ENCODE measurements at regions not wholly inside any gene's neighbourhood (a gene's known extent, or its start where the extent isn't known, plus 50 kb on each side); places are given as distances from the start of the nearest gene placed in this dataset.

GRCh38 chr2:224185023-224185601 is 146.0 kb upstream of the SERPINE2 start:
- Histone ChIP-seq H3K36me3 (ENCODE audit: control insufficient read depth in 5 of 5, insufficient read depth in 5 of 5, low read length in 5 of 5) (no peaks in the 10 kb centered on the region), H3K9ac (ENCODE audit: low read length in 5 of 5) (no peak overlapping the region), H3K4me3 (ENCODE audit: low read depth in 1 of 5, low read length in 5 of 5) (no peak overlapping the region), H3K9me3 (ENCODE audit: control insufficient read depth in 5 of 5, low read length in 5 of 5) (peaks cover 0 to 2% (median 0%) of the 10 kb centered on the region in 5 donors), H3K27me3 (ENCODE audit: control insufficient read depth in 5 of 5, insufficient read depth in 4 of 5, low read length in 5 of 5) (no peaks in the 10 kb centered on the region), H3K27ac (ENCODE audit: low read depth, low read length) (no peak overlapping the region), H3K4me1 (ENCODE audit: control insufficient read depth in 5 of 5, insufficient read depth in 5 of 5, low read length in 5 of 5) (peaks cover 0 to 4% (median 3%) of the 10 kb centered on the region in 5 donors)

GRCh38 chr2:224183086-224183485 is 144.0 kb upstream of the SERPINE2 start:
- Histone ChIP-seq H3K27ac (ENCODE audit: low read depth, low read length) (no peak overlapping the region), H3K9me3 (ENCODE audit: control insufficient read depth in 5 of 5, low read length in 5 of 5) (peaks cover 0 to 2% (median 0%) of the 10 kb centered on the region in 5 donors), H3K27me3 (ENCODE audit: control insufficient read depth in 5 of 5, insufficient read depth in 4 of 5, low read length in 5 of 5) (no peaks in the 10 kb centered on the region), H3K9ac (ENCODE audit: low read length in 5 of 5) (no peak overlapping the region), H3K36me3 (ENCODE audit: control insufficient read depth in 5 of 5, insufficient read depth in 5 of 5, low read length in 5 of 5) (no peaks in the 10 kb centered on the region), H3K4me3 (ENCODE audit: low read depth in 1 of 5, low read length in 5 of 5) (no peak overlapping the region), H3K4me1 (ENCODE audit: control insufficient read depth in 5 of 5, insufficient read depth in 5 of 5, low read length in 5 of 5) (no peaks in the 10 kb centered on the region)

GRCh38 chr2:224182498-224182897 is 143.4 kb upstream of the SERPINE2 start:
- no peaks in the 10 kb centered on the region for H3K27me3 ChIP-seq (ENCODE audit: control insufficient read depth in 5 of 5, insufficient read depth in 4 of 5, low read length in 5 of 5)
- no peaks in the 10 kb centered on the region for H3K4me1 ChIP-seq (ENCODE audit: control insufficient read depth in 5 of 5, insufficient read depth in 5 of 5, low read length in 5 of 5)
- H3K36me3 ChIP-seq (ENCODE audit: control insufficient read depth in 5 of 5, insufficient read depth in 5 of 5, low read length in 5 of 5), result no peaks in the 10 kb centered on the region
- no peak overlapping the region for H3K27ac ChIP-seq (ENCODE audit: low read depth, low read length)
- H3K9ac ChIP-seq (ENCODE audit: low read length in 5 of 5), result no peak overlapping the region
- H3K4me3 ChIP-seq (ENCODE audit: low read depth in 1 of 5, low read length in 5 of 5), result no peak overlapping the region
- H3K9me3 ChIP-seq (ENCODE audit: control insufficient read depth in 5 of 5, low read length in 5 of 5), result peaks cover 0 to 2% (median 0%) of the 10 kb centered on the region in 5 donors

GRCh38 chr2:224181534-224182155 is 142.6 kb upstream of the SERPINE2 start:
- H3K27ac ChIP-seq (ENCODE audit: low read depth, low read length), result no peak overlapping the region
- no peak overlapping the region for H3K9ac ChIP-seq (ENCODE audit: low read length in 5 of 5)
- peaks cover 0 to 2% (median 0%) of the 10 kb centered on the region in 5 donors for H3K9me3 ChIP-seq (ENCODE audit: control insufficient read depth in 5 of 5, low read length in 5 of 5)
- no peak overlapping the region for H3K4me3 ChIP-seq (ENCODE audit: low read depth in 1 of 5, low read length in 5 of 5)
- no peaks in the 10 kb centered on the region for H3K27me3 ChIP-seq (ENCODE audit: control insufficient read depth in 5 of 5, insufficient read depth in 4 of 5, low read length in 5 of 5)
- H3K4me1 ChIP-seq (ENCODE audit: control insufficient read depth in 5 of 5, insufficient read depth in 5 of 5, low read length in 5 of 5), result no peaks in the 10 kb centered on the region
- no peaks in the 10 kb centered on the region for H3K36me3 ChIP-seq (ENCODE audit: control insufficient read depth in 5 of 5, insufficient read depth in 5 of 5, low read length in 5 of 5)

- Histone ChIP-seq H3K4me3 (ENCODE audit: low read depth in 1 of 5, low read length in 5 of 5) (no peak overlapping the region), H3K27ac (ENCODE audit: low read depth, low read length) (no peak overlapping the region), H3K9ac (ENCODE audit: low read length in 5 of 5) (no peak overlapping the region), H3K36me3 (ENCODE audit: control insufficient read depth in 5 of 5, insufficient read depth in 5 of 5, low read length in 5 of 5) (no peaks in the 10 kb centered on the region), H3K9me3 (ENCODE audit: control insufficient read depth in 5 of 5, low read length in 5 of 5) (peaks cover 0 to 2% (median 0%) of the 10 kb centered on the region in 5 donors), H3K4me1 (ENCODE audit: control insufficient read depth in 5 of 5, insufficient read depth in 5 of 5, low read length in 5 of 5) (no peaks in the 10 kb centered on the region), H3K27me3 (ENCODE audit: control insufficient read depth in 5 of 5, insufficient read depth in 4 of 5, low read length in 5 of 5) (no peaks in the 10 kb centered on the region)
Measured at GRCh38 chr2:224180810-224181209, 141.7 kb upstream of the SERPINE2 start.

GRCh38 chr2:224178056-224178455 is 139.0 kb upstream of the SERPINE2 start:
- no peaks in the 10 kb centered on the region for H3K4me1 ChIP-seq (ENCODE audit: control insufficient read depth in 5 of 5, insufficient read depth in 5 of 5, low read length in 5 of 5)
- peaks cover 0 to 2% (median 0%) of the 10 kb centered on the region in 5 donors for H3K9me3 ChIP-seq (ENCODE audit: control insufficient read depth in 5 of 5, low read length in 5 of 5)
- no peaks in the 10 kb centered on the region for H3K36me3 ChIP-seq (ENCODE audit: control insufficient read depth in 5 of 5, insufficient read depth in 5 of 5, low read length in 5 of 5)
- no peak overlapping the region for H3K27ac ChIP-seq (ENCODE audit: low read depth, low read length)
- H3K4me3 ChIP-seq (ENCODE audit: low read depth in 1 of 5, low read length in 5 of 5), result no peak overlapping the region
- H3K27me3 ChIP-seq (ENCODE audit: control insufficient read depth in 5 of 5, insufficient read depth in 4 of 5, low read length in 5 of 5), result no peaks in the 10 kb centered on the region
- H3K9ac ChIP-seq (ENCODE audit: low read length in 5 of 5), result no peak overlapping the region

- H3K9me3 ChIP-seq (ENCODE audit: control insufficient read depth in 5 of 5, low read length in 5 of 5), result peaks cover 0 to 2% (median 0%) of the 10 kb centered on the region in 5 donors
Measured at GRCh38 chr2:224175538-224175937, 136.5 kb upstream of the SERPINE2 start.

GRCh38 chr2:224174990-224175389 is 135.9 kb upstream of the SERPINE2 start:
- no peaks in the 10 kb centered on the region for H3K36me3 ChIP-seq (ENCODE audit: control insufficient read depth in 5 of 5, insufficient read depth in 5 of 5, low read length in 5 of 5)
- H3K4me1 ChIP-seq (ENCODE audit: control insufficient read depth in 5 of 5, insufficient read depth in 5 of 5, low read length in 5 of 5), result no peaks in the 10 kb centered on the region
- no peaks in the 10 kb centered on the region for H3K27me3 ChIP-seq (ENCODE audit: control insufficient read depth in 5 of 5, insufficient read depth in 4 of 5, low read length in 5 of 5)
- no peak overlapping the region for H3K27ac ChIP-seq (ENCODE audit: low read depth, low read length)
- no peak overlapping the region for H3K4me3 ChIP-seq (ENCODE audit: low read depth in 1 of 5, low read length in 5 of 5)
- no peak overlapping the region for H3K9ac ChIP-seq (ENCODE audit: low read length in 5 of 5)
- no peaks in the 10 kb centered on the region for H3K9me3 ChIP-seq (ENCODE audit: control insufficient read depth in 5 of 5, low read length in 5 of 5)

More at GRCh38 chr2:224175538-224175937, 136.5 kb upstream of the SERPINE2 start:
- H3K27ac ChIP-seq (ENCODE audit: low read depth, low read length), result no peak overlapping the region
- H3K27me3 ChIP-seq (ENCODE audit: control insufficient read depth in 5 of 5, insufficient read depth in 4 of 5, low read length in 5 of 5), result no peaks in the 10 kb centered on the region
- H3K4me3 ChIP-seq (ENCODE audit: low read depth in 1 of 5, low read length in 5 of 5), result no peak overlapping the region
- no peaks in the 10 kb centered on the region for H3K36me3 ChIP-seq (ENCODE audit: control insufficient read depth in 5 of 5, insufficient read depth in 5 of 5, low read length in 5 of 5)
- no peak overlapping the region for H3K9ac ChIP-seq (ENCODE audit: low read length in 5 of 5)
- no peaks in the 10 kb centered on the region for H3K4me1 ChIP-seq (ENCODE audit: control insufficient read depth in 5 of 5, insufficient read depth in 5 of 5, low read length in 5 of 5)

- Histone ChIP-seq H3K4me3 (ENCODE audit: low read depth in 1 of 5, low read length in 5 of 5) (no peak overlapping the region), H3K36me3 (ENCODE audit: control insufficient read depth in 5 of 5, insufficient read depth in 5 of 5, low read length in 5 of 5) (no peaks in the 10 kb centered on the region), H3K9me3 (ENCODE audit: control insufficient read depth in 5 of 5, low read length in 5 of 5) (no peaks in the 10 kb centered on the region), H3K27me3 (ENCODE audit: control insufficient read depth in 5 of 5, insufficient read depth in 4 of 5, low read length in 5 of 5) (no peaks in the 10 kb centered on the region), H3K27ac (ENCODE audit: low read depth, low read length) (no peak overlapping the region), H3K9ac (ENCODE audit: low read length in 5 of 5) (no peak overlapping the region), H3K4me1 (ENCODE audit: control insufficient read depth in 5 of 5, insufficient read depth in 5 of 5, low read length in 5 of 5) (no peaks in the 10 kb centered on the region)
Measured at GRCh38 chr2:224174521-224174920, 135.4 kb upstream of the SERPINE2 start.

GRCh38 chr2:224173933-224174332 is 134.8 kb upstream of the SERPINE2 start:
- Histone ChIP-seq H3K27me3 (ENCODE audit: control insufficient read depth in 5 of 5, insufficient read depth in 4 of 5, low read length in 5 of 5) (no peaks in the 10 kb centered on the region), H3K9ac (ENCODE audit: low read length in 5 of 5) (no peak overlapping the region), H3K4me1 (ENCODE audit: control insufficient read depth in 5 of 5, insufficient read depth in 5 of 5, low read length in 5 of 5) (no peaks in the 10 kb centered on the region), H3K9me3 (ENCODE audit: control insufficient read depth in 5 of 5, low read length in 5 of 5) (no peaks in the 10 kb centered on the region), H3K27ac (ENCODE audit: low read depth, low read length) (no peak overlapping the region), H3K4me3 (ENCODE audit: low read depth in 1 of 5, low read length in 5 of 5) (no peak overlapping the region), H3K36me3 (ENCODE audit: control insufficient read depth in 5 of 5, insufficient read depth in 5 of 5, low read length in 5 of 5) (no peaks in the 10 kb centered on the region)
